ENCODE measurements at regions not wholly inside any gene's neighbourhood (a gene's known extent, or its start where the extent isn't known, plus 50 kb on each side); places are given as distances from the start of the nearest gene placed in this dataset.
"Not testable (repeated sequence)": the region's sequence is repeated elsewhere in the genome, so short reads cannot be mapped to it uniquely, and the experiment has no call there.

DNA sequence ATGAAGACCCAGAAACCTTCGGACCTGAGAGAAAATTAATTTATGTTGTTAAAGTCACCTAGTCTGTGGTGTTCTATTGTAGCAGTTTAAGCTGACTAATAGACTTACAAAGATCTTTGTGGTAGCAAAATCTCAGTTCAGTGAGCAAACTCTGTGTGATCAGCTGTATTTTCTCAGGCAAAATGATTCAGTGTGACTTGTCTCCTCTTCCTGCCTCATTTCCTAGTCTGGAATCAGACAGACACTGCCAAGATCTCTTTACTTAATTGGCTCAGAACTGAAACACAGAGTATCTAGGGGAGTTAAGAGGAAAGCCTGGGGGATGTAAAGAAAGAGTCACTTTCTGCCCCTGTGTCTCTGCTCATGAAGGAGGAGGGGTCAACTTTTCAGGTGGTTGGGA, 564.7 kb downstream of the KCNA4 start:
- Histone ChIP-seq H3K36me3 (ENCODE audit: control insufficient read depth, insufficient read depth, low read length) (no peaks in the 10 kb centered on the region), H3K4me3 (ENCODE audit: low read depth, low read length) (no peak overlapping the region), H3K27me3 (ENCODE audit: control insufficient read depth, insufficient read depth, low read length) (no peaks in the 10 kb centered on the region)
- CTCF ChIA-PET, result no interaction called here
- DNase-seq (ENCODE audit: low read depth), result no peak
- POLR2A ChIA-PET, result no interaction called here
- TF ChIP-seq, protein P1, sequence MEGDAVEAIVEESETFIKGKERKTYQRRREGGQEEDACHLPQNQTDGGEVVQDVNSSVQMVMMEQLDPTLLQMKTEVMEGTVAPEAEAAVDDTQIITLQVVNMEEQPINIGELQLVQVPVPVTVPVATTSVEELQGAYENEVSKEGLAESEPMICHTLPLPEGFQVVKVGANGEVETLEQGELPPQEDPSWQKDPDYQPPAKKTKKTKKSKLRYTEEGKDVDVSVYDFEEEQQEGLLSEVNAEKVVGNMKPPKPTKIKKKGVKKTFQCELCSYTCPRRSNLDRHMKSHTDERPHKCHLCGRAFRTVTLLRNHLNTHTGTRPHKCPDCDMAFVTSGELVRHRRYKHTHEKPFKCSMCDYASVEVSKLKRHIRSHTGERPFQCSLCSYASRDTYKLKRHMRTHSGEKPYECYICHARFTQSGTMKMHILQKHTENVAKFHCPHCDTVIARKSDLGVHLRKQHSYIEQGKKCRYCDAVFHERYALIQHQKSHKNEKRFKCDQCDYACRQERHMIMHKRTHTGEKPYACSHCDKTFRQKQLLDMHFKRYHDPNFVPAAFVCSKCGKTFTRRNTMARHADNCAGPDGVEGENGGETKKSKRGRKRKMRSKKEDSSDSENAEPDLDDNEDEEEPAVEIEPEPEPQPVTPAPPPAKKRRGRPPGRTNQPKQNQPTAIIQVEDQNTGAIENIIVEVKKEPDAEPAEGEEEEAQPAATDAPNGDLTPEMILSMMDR (IDR thresholded peaks at IDR 0.05; ENCODE audit: insufficient read depth, low read depth, low read length), result no peak

DNA sequence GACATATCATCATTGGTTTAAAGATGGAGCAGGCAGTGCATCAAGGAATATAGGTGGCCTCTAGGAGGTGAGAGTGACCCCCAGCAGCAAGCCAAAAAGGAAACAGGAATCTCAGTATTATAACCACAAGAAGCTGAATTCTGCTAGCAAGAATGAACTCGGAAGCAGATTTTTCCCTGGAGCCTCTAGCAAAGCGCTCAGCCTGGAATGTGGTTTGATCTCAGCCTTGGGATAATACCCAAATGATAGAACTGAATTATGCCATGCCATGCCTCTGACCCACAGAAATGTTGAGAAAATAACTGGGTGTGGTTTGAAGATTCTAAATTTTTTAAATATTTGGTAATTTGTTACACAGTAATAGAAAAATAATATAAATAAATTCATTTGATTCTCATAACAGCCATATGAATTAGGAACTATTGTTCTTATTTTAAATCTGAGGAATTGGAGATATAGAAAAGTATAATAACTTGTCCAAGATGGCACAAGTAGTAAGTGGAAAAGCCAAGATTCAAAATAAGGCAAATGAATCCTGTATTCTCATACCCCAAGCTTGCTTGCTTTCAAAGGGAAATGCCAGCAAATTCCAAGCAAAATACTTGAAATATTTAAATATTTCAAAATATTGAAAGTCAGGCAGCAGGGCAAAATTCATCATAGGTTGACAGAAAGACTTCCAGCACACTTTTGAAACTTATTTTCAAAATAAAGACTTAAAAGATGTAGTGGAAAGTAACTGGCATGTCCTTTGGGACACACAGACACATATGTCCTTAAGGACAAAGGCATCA, 567.4 kb downstream of the KCNA4 start:
- H3K36me3 ChIP-seq (ENCODE audit: control insufficient read depth, insufficient read depth, low read length), result no peaks in the 10 kb centered on the region
- TF ChIP-seq, protein P1 (IDR thresholded peaks at IDR 0.05; ENCODE audit: insufficient read depth, low read depth, low read length), result no peak
- ChIA-PET POLR2A (no interaction called here), CTCF (interaction anchor here (1.0 to 1.4 kb wide), 2 partner anchors 17 to 694 kb away, joined by 3 to 4 read pairs; no protein-coding TSS in a partner anchor)
- H3K27me3 ChIP-seq (ENCODE audit: control insufficient read depth, insufficient read depth, low read length), result no peaks in the 10 kb centered on the region
- no peak overlapping the region for H3K4me3 ChIP-seq (ENCODE audit: low read depth, low read length)
- DNase-seq (ENCODE audit: low read depth), result no peak

- ChIA-PET POLR2A (no interaction called here), CTCF (interaction anchor here (0.6 to 1.4 kb wide), 3 partner anchors 16 to 697 kb away, joined by 4 to 5 read pairs (median 4); no protein-coding TSS in a partner anchor)
- Histone ChIP-seq H3K4me3 (ENCODE audit: low read depth, low read length) (no peak overlapping the region), H3K36me3 (ENCODE audit: control insufficient read depth, insufficient read depth, low read length) (no peaks in the 10 kb centered on the region), H3K27me3 (ENCODE audit: control insufficient read depth, insufficient read depth, low read length) (no peaks in the 10 kb centered on the region)
- DNase-seq (ENCODE audit: low read depth), result no peak
- TF ChIP-seq, protein P1 (IDR thresholded peaks at IDR 0.05; ENCODE audit: insufficient read depth, low read depth, low read length), result peak; percentile 42; the same call in 1 of the 2 replicates
Measured at GRCh38 chr11:29448246-29448877, 568.5 kb downstream of the KCNA4 start.

GRCh38 chr11:29447821-29448220, 569.0 kb downstream of the KCNA4 start:
- ChIA-PET POLR2A (no interaction called here), CTCF (interaction anchor here (1.4 kb wide), 2 partner anchors 15 to 696 kb away, joined by 4 to 5 read pairs; no protein-coding TSS in a partner anchor)
- TF ChIP-seq, protein P1 (IDR thresholded peaks at IDR 0.05; ENCODE audit: insufficient read depth, low read depth, low read length), result no peak
- Histone ChIP-seq H3K27me3 (ENCODE audit: control insufficient read depth, insufficient read depth, low read length) (no peaks in the 10 kb centered on the region), H3K36me3 (ENCODE audit: control insufficient read depth, insufficient read depth, low read length) (no peaks in the 10 kb centered on the region), H3K4me3 (ENCODE audit: low read depth, low read length) (no peak overlapping the region)
- no peak for DNase-seq (ENCODE audit: low read depth)

- Histone ChIP-seq H3K27me3 (ENCODE audit: control insufficient read depth, insufficient read depth, low read length) (no peaks in the 10 kb centered on the region), H3K36me3 (ENCODE audit: control insufficient read depth, insufficient read depth, low read length) (no peaks in the 10 kb centered on the region), H3K4me3 (ENCODE audit: low read depth, low read length) (no peak overlapping the region)
- ChIA-PET CTCF (interaction anchor here (1.1 kb wide), 1 partner anchor 13 kb away, joined by 3 read pairs; no protein-coding TSS in a partner anchor), POLR2A (no interaction called here)
- DNase-seq (ENCODE audit: low read depth), result no peak
- TF ChIP-seq, protein P1 (IDR thresholded peaks at IDR 0.05; ENCODE audit: insufficient read depth, low read depth, low read length), result no peak
Measured at GRCh38 chr11:29446132-29446531, 570.7 kb downstream of the KCNA4 start.

DNA sequence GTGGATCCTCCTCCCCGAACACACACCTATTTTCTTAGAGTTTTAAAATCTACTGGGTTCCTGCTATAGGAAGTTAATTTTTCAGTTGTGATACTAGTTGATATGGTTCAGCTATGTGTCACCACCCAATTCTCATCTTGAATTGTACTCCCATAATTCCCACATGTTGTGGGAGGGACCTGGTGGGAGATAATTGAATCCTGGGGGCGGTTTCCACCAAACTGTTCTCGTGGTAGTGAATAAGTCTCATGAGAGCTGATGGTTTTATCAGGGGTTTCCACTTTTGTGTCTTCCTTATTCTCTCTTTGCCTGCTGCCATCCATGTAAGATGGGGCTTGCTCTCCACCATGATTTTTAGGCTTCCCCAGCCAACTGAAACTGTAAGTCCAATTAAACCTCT, 571.6 kb downstream of the KCNA4 start:
- H3K27me3 ChIP-seq (ENCODE audit: control insufficient read depth, insufficient read depth, low read length); DNase-seq (ENCODE audit: low read depth); H3K4me3 ChIP-seq (ENCODE audit: low read depth, low read length); H3K36me3 ChIP-seq (ENCODE audit: control insufficient read depth, insufficient read depth, low read length); CTCF ChIA-PET; POLR2A ChIA-PET: not testable (repeated sequence)
